GM23338 (cell line): ENCODE measurements at regions not wholly inside any gene's neighbourhood (a gene's known extent, or its start where the extent isn't known, plus 50 kb on each side); places are given as distances from the start of the nearest gene placed in this dataset.

Experiments
- ATAC-seq: fragments of 200-7000 bp; cut with Tn5 transposase; 3 replicates; pipeline ENCODE4 v1.9.1; 2020
- DNase-seq: peaks from one replicate; pipeline ENCODE4 v3.0.0-alpha.2; 2015; ENCODE audit warnings: low spot score
- H2AFZ ChIP-seq: fragments of 200-600 bp; sonication (generic); 2 replicates; pipeline ENCODE4 v1.8.0; 2016; ENCODE audit warnings: antibody characterized with exemption, mild to moderate bottlenecking, moderate library complexity
- H3F3A ChIP-seq: fragments of 200-600 bp; sonication (generic); replicated peaks from 2 replicates; pipeline ENCODE4 v1.8.0; 2017; ENCODE audit warnings: antibody characterized with exemption, mixed run types, low read depth
- H3K27ac ChIP-seq: fragments of 200-600 bp; sonication (generic); 2 replicates; pipeline ENCODE4 v1.6.1; 2016; ENCODE audit warnings: low read depth
- H3K27me3 ChIP-seq: fragments of 200-600 bp; sonication (generic); 2 replicates; pipeline ENCODE4 v1.8.0; 2016; ENCODE audit warnings: mild to moderate bottlenecking, mixed run types, moderate library complexity; ENCODE audit not compliant: insufficient read depth
- H3K36me3 ChIP-seq: fragments of 200-600 bp; sonication (generic); 2 replicates; pipeline ENCODE4 v1.8.0; 2016; ENCODE audit warnings: mild to moderate bottlenecking; ENCODE audit not compliant: insufficient read depth
- H3K4me1 ChIP-seq: fragments of 200-600 bp; sonication (generic); 2 replicates; pipeline ENCODE4 v1.8.0; 2016; ENCODE audit warnings: mild to moderate bottlenecking, moderate library complexity; ENCODE audit not compliant: insufficient read depth
- H3K4me2 ChIP-seq: fragments of 200-600 bp; sonication (generic); 2 replicates; pipeline ENCODE4 v1.7.1; 2017; ENCODE audit warnings: mixed run types
- H3K4me3 ChIP-seq: fragments of 200-600 bp; sonication (generic); 2 replicates; pipeline ENCODE4 v1.6.1; 2016; ENCODE audit warnings: mixed run types
- H3K79me2 ChIP-seq: fragments of 200-600 bp; sonication (generic); replicated peaks from 2 replicates; pipeline ENCODE4 v1.8.0; 2017; ENCODE audit warnings: mild to moderate bottlenecking; ENCODE audit not compliant: insufficient read depth
- H3K9me2 ChIP-seq: fragments of 200-600 bp; sonication (generic); 2 replicates; pipeline ENCODE4 v1.8.0; 2017; ENCODE audit not compliant: insufficient read depth
- H4K20me1 ChIP-seq: fragments of 200-600 bp; sonication (generic); replicated peaks from 2 replicates; pipeline ENCODE4 v1.8.0; 2017; ENCODE audit warnings: mild to moderate bottlenecking; ENCODE audit not compliant: insufficient read depth
- H3K27ac Mint-ChIP-seq: 2 replicates; pipeline ENCODE4 v1.8.0; 2020; ENCODE audit warnings: inconsistent platforms, mild to moderate bottlenecking, moderate library complexity, mixed read lengths
- H3K27me3 Mint-ChIP-seq: 3 replicates; pipeline ENCODE4 v1.8.0; 2022; ENCODE audit warnings: low read depth, mild to moderate bottlenecking, moderate library complexity, mixed read lengths, inconsistent platforms; ENCODE audit not compliant: insufficient read depth, poor library complexity
- H3K36me3 Mint-ChIP-seq: 3 replicates; pipeline ENCODE4 v1.8.0; 2021; ENCODE audit warnings: low read depth, mild to moderate bottlenecking, inconsistent platforms, moderate library complexity, mixed read lengths
- H3K4me1 Mint-ChIP-seq: 3 replicates; pipeline ENCODE4 v1.8.0; 2020; ENCODE audit warnings: mild to moderate bottlenecking, inconsistent platforms, mixed read lengths
- H3K4me3 Mint-ChIP-seq: 3 replicates; pipeline ENCODE4 v1.8.0; 2021; ENCODE audit warnings: moderate library complexity, mild to moderate bottlenecking, inconsistent platforms, mixed read lengths
- H3K9me3 Mint-ChIP-seq: 3 replicates; pipeline ENCODE4 v1.8.0; 2020; ENCODE audit warnings: moderate library complexity, mild to moderate bottlenecking, inconsistent platforms, mixed read lengths
- CREB1 ChIP-seq: fragments of 250-450 bp; sonication (Bioruptor Pico); IDR thresholded peaks from 2 replicates; pipeline ENCODE4 v1.5.0; 2020; ENCODE audit warnings: low read depth, mild to moderate bottlenecking, moderate library complexity
- CTCF ChIP-seq, 2 experiments: fragments of 200-600 bp in 1 of 2; sonication (generic) in 1 of 2; conservative IDR thresholded peaks; 2 replicates each; pipeline versions ENCODE4 v1.5.1 to v1.6.1; 2016 to 2017; ENCODE audit warnings: antibody characterized with exemption in 2 of 2, low read depth in 2 of 2, mild to moderate bottlenecking in 2 of 2, moderate library complexity in 1 of 2
- EZH2 ChIP-seq: fragments of 200-600 bp; sonication (generic); IDR thresholded peaks from one replicate; pipeline ENCODE4 v1.8.0; 2017; ENCODE audit warnings: antibody characterized with exemption, mild to moderate bottlenecking, low read depth; ENCODE audit not compliant: unreplicated experiment
- JUNB ChIP-seq: IDR thresholded peaks from one replicate; pipeline ENCODE4 v1.6.1; 2016; ENCODE audit warnings: antibody characterized with exemption; ENCODE audit not compliant: unreplicated experiment
- POLR2AphosphoS5 ChIP-seq: IDR thresholded peaks from 2 replicates; pipeline ENCODE4 v1.6.1; 2016; ENCODE audit warnings: antibody characterized with exemption, low read depth
- REST ChIP-seq: IDR thresholded peaks from one replicate; pipeline ENCODE4 v1.6.1; 2018; ENCODE audit warnings: antibody characterized with exemption; ENCODE audit not compliant: unreplicated experiment
- ZNF114 ChIP-seq: fragments of 250-450 bp; sonication (Bioruptor Pico); IDR thresholded peaks from 2 replicates; pipeline ENCODE4 v1.5.0; 2020; ENCODE audit warnings: mild to moderate bottlenecking, moderate library complexity
- ZNF462 ChIP-seq: fragments of 250-450 bp; sonication (Bioruptor Pico); IDR thresholded peaks from 2 replicates; pipeline ENCODE4 v1.5.0; 2020; ENCODE audit warnings: mild to moderate bottlenecking, moderate library complexity

GRCh38 chrX:56382278-56382677 is 150.1 kb downstream of the KLF8 start (continued):
- TF ChIP-seq REST: no peak

GRCh38 chrX:56385336-56385735 is 153.2 kb downstream of the KLF8 start:
- no peak overlapping the region for H3K4me3 ChIP-seq

More at GRCh38 chrX:56385336-56385735, 153.2 kb downstream of the KLF8 start:
- Histone ChIP-seq H2AFZ (no peak overlapping the region), H3K4me1 (no peaks in the 10 kb centered on the region), H3K36me3 (no peaks in the 10 kb centered on the region), H3K9me2 (no peaks in the 10 kb centered on the region), H3K79me2 (no peaks in the 10 kb centered on the region), H4K20me1 (no peaks in the 10 kb centered on the region), H3K4me2 (no peak overlapping the region), H3K27ac (no peak overlapping the region), H3K27me3 (no peaks in the 10 kb centered on the region), H3F3A (no peaks in the 10 kb centered on the region)
- ATAC-seq (no peak), DNase-seq (no peak)
- Mint-ChIP-seq H3K9me3 (peaks cover 7% of the 10 kb centered on the region; the same call in 1 of the 3 replicates), H3K4me3 (no peak overlapping the region), H3K27me3 (no peaks in the 10 kb centered on the region), H3K4me1 (no peaks in the 10 kb centered on the region), H3K27ac (no peak overlapping the region), H3K36me3 (no peaks in the 10 kb centered on the region)
- TF ChIP-seq CREB1 (CRISPR knock-in tag) (no peak), JUNB (no peak), ZNF114 (no peak), CTCF (conservative IDR thresholded peaks at IDR 0.05; ENCODE audit: low read depth in 2 of 2) (no peak), POLR2AphosphoS5 (no peak), REST (no peak), EZH2 (no peak), ZNF462 (CRISPR knock-in tag) (no peak)
